Endodermal cell (in vitro differentiated cells): ENCODE measurements at regions not wholly inside any gene's neighbourhood (a gene's known extent, or its start where the extent isn't known, plus 50 kb on each side); places are given as distances from the start of the nearest gene placed in this dataset.

Source experiments
- DNase-seq: peaks from one replicate; pipeline ENCODE4 v3.0.0-alpha.2; 2017
- H3K27ac ChIP-seq: 2 replicates; pipeline ENCODE4 v1.5.1; 2013; ENCODE audit warnings: mild to moderate bottlenecking, low read depth, low read length, moderate library complexity
- H3K27me3 ChIP-seq: 2 replicates; pipeline ENCODE4 v1.6.1; 2013; ENCODE audit warnings: mild to moderate bottlenecking, low read length, moderate library complexity; ENCODE audit not compliant: insufficient read depth, control insufficient read depth, poor library complexity, severe bottlenecking
- H3K36me3 ChIP-seq: 2 replicates; pipeline ENCODE4 v1.7.0; 2013; ENCODE audit warnings: mild to moderate bottlenecking, low read length, moderate library complexity; ENCODE audit not compliant: control insufficient read depth, insufficient read depth
- H3K4me1 ChIP-seq: one replicate; pipeline ENCODE4 v1.7.0; 2013; ENCODE audit warnings: low read length; ENCODE audit not compliant: control insufficient read depth, insufficient read depth
- H3K4me3 ChIP-seq: 2 replicates; pipeline ENCODE4 v1.5.1; 2013; ENCODE audit warnings: mild to moderate bottlenecking, low read length, moderate library complexity
- H3K9ac ChIP-seq: 2 replicates; pipeline ENCODE4 v1.6.1; 2013; ENCODE audit warnings: mild to moderate bottlenecking, low read length, moderate library complexity; ENCODE audit not compliant: poor library complexity, severe bottlenecking; ENCODE audit errors: extremely low read depth
- H3K9me3 ChIP-seq: 2 replicates; pipeline ENCODE4 v1.6.1; 2013; ENCODE audit warnings: mild to moderate bottlenecking, low read length, moderate library complexity; ENCODE audit not compliant: control insufficient read depth
- H3K27ac Mint-ChIP-seq: 2 replicates; pipeline ENCODE4 v1.8.0; 2020; ENCODE audit warnings: mixed read lengths
- H3K27me3 Mint-ChIP-seq: 2 replicates; pipeline ENCODE4 v1.8.0; 2021; ENCODE audit warnings: mild to moderate bottlenecking, mixed read lengths; ENCODE audit not compliant: insufficient read depth
- H3K36me3 Mint-ChIP-seq: 2 replicates; pipeline ENCODE4 v1.8.0; 2020; ENCODE audit warnings: low read depth, mixed read lengths
- H3K4me1 Mint-ChIP-seq: 2 replicates; pipeline ENCODE4 v1.8.0; 2020; ENCODE audit warnings: mixed read lengths
- H3K4me3 Mint-ChIP-seq: 2 replicates; pipeline ENCODE4 v1.8.0; 2020; ENCODE audit warnings: mild to moderate bottlenecking, moderate library complexity, mixed read lengths
- H3K9me3 Mint-ChIP-seq: 2 replicates; pipeline ENCODE4 v1.8.0; 2020; ENCODE audit warnings: mild to moderate bottlenecking, mixed read lengths
- CTCF ChIP-seq: fragments of 200-600 bp; sonication (generic); conservative IDR thresholded peaks from 2 replicates; pipeline ENCODE4 v1.5.0; 2021; ENCODE audit warnings: antibody characterized with exemption, mild to moderate bottlenecking
- WGBS, 2 experiments: methylation state at CpG; one replicate each; pipeline versions ENCODE4 v1.1.5 to v1.1.7; 2013; ENCODE audit warnings: missing lambda C conversion rate in 2 of 2, mixed read lengths in 1 of 2; ENCODE audit not compliant: insufficient coverage in 1 of 2, insufficient read length in 1 of 2; 5-methylcytosine and 5-hydroxymethylcytosine counted together

- 88 to 94% methylated on average over 4 to 5 of the region's 6 CpGs for WGBS, 2 experiments
- H3K27me3 Mint-ChIP-seq: peaks cover 4% of the 10 kb centered on the region
- Histone ChIP-seq H3K36me3 (no peaks in the 10 kb centered on the region), H3K4me3 (no peak overlapping the region), H3K27me3 (no peaks in the 10 kb centered on the region), H3K9me3 (peaks cover 12% of the 10 kb centered on the region), H3K27ac (no peak overlapping the region), H3K4me1 (no peaks in the 10 kb centered on the region), H3K9ac (no peak overlapping the region)
- DNase-seq: no peak
- H3K36me3 Mint-ChIP-seq: no peaks in the 10 kb centered on the region
- no peak overlapping the region for H3K4me3 Mint-ChIP-seq
- no peak overlapping the region for H3K27ac Mint-ChIP-seq
- no peaks in the 10 kb centered on the region for H3K4me1 Mint-ChIP-seq
- H3K9me3 Mint-ChIP-seq: peaks cover 16% of the 10 kb centered on the region
- TF ChIP-seq CTCF: no peak
Measured at GRCh38 chr5:2876183-2876582, 124.7 kb upstream of the IRX2 start.

- TF ChIP-seq CTCF: no peak
- no peaks in the 10 kb centered on the region for H3K4me1 Mint-ChIP-seq
- H3K4me3 Mint-ChIP-seq: no peak overlapping the region
- H3K27me3 Mint-ChIP-seq: peaks cover 3% of the 10 kb centered on the region
- Histone ChIP-seq H3K27me3 (no peaks in the 10 kb centered on the region), H3K9ac (no peak overlapping the region), H3K27ac (no peak overlapping the region), H3K4me3 (no peak overlapping the region), H3K4me1 (no peaks in the 10 kb centered on the region), H3K36me3 (no peaks in the 10 kb centered on the region), H3K9me3 (peaks cover 1% of the 10 kb centered on the region)
- 92 to 100% methylated on average over 2 to 6 of the region's 6 CpGs for WGBS, 2 experiments
- peak; percentile 16 for DNase-seq
- H3K9me3 Mint-ChIP-seq: peaks cover under 1% of the 10 kb centered on the region
- H3K27ac Mint-ChIP-seq: no peak overlapping the region
- H3K36me3 Mint-ChIP-seq: no peaks in the 10 kb centered on the region
Measured at GRCh38 chr5:2874099-2874498, 122.6 kb upstream of the IRX2 start.

DNA sequence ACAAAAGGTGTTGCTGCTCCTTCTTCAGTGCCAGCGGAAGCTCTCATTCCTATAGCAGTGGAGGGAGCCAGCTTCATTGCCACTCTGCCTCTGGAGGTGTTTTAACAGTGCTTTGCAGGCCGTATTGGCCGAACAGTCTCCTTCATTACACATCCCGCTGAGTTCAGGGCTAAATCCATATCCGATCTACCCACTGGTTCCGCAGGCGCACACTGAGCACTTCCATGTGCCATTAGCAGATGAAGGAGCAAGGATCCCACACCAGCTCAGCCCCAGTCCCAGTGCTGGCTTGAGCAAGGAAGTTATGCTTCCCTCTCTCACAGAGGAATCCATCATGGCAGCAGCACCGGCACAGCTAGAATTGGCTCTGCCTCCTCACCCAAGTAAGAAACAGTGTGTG is 121.2 kb upstream of the IRX2 start:
- no peak overlapping the region for H3K27ac Mint-ChIP-seq
- H3K27me3 ChIP-seq: no peaks in the 10 kb centered on the region
- no peaks in the 10 kb centered on the region for H3K4me1 ChIP-seq
- no peak overlapping the region for H3K9ac ChIP-seq
- no peaks in the 10 kb centered on the region for H3K36me3 ChIP-seq
- no peak for TF ChIP-seq CTCF
- H3K4me1 Mint-ChIP-seq: no peaks in the 10 kb centered on the region
- H3K4me3 ChIP-seq: no peak overlapping the region
- no peaks in the 10 kb centered on the region for H3K9me3 Mint-ChIP-seq
- H3K4me3 Mint-ChIP-seq: no peak overlapping the region
- peaks cover 7% of the 10 kb centered on the region for H3K27me3 Mint-ChIP-seq
- DNase-seq: peak; percentile 24
- WGBS, 2 experiments: 96 to 100% methylated on average over 4 to 8 of the region's 8 CpGs
- H3K9me3 ChIP-seq: no peaks in the 10 kb centered on the region
- no peak overlapping the region for H3K27ac ChIP-seq
- H3K36me3 Mint-ChIP-seq: no peaks in the 10 kb centered on the region
